ENCODE measurements at regions not wholly inside any gene's neighbourhood (a gene's known extent, or its start where the extent isn't known, plus 50 kb on each side); places are given as distances from the start of the nearest gene placed in this dataset.
"Not testable (repeated sequence)": the region's sequence is repeated elsewhere in the genome, so short reads cannot be mapped to it uniquely, and the experiment has no call there.

DNA sequence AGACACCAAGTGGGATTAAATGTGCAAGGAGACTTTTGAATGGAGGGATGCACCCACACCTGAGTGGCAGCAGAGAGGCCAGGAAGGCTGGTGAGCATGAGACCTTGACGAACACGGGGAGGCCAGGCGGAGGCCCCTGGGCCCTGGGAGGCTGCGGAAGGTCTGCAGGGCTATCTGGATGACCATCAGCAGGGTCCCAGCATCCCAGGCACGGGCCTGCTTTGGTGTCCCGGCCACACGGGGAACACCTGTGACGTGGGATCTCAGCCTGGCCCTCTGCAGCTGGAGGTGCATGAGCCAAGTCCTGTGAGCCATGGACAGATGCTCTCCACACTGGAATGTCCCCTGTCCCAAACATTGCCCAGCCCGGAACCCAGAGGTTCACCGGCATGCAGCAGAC is 174.0 kb upstream of the FOXD4L5 start:
- no peak overlapping the region for H3K27ac Mint-ChIP-seq
- no peaks in the 10 kb centered on the region for H3K27me3 Mint-ChIP-seq
- H3K4me1 Mint-ChIP-seq = no peaks in the 10 kb centered on the region
- no peak overlapping the region for H3K4me3 Mint-ChIP-seq
- peaks cover 10% of the 10 kb centered on the region for H3K9me3 Mint-ChIP-seq
- DNase-seq = no peak
- H3K36me3 Mint-ChIP-seq = no peaks in the 10 kb centered on the region

DNA sequence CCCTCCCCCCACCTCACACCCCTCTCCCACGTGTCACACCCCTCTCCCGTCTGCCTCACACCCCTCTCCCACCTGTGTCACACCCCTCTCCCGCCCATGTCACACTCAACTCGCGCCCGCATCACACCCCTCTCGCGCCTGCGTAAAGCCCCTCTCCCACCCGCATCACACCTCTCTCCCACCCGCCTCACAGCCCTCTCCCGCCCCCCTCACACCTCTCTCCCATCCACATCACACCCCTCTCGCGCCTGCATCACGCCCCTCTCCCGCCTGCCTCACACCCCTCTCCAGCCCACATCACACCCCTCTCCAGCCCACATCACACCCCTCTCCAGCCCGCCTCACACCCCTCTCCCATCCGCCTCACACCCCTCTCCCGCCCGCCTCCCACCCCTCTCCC is 173.5 kb upstream of the FOXD4L5 start:
- Mint-ChIP-seq H3K4me1 (no peaks in the 10 kb centered on the region), H3K27ac (no peak overlapping the region), H3K4me3 (no peak overlapping the region), H3K9me3 (peaks cover 7% of the 10 kb centered on the region), H3K27me3 (no peaks in the 10 kb centered on the region), H3K36me3 (no peaks in the 10 kb centered on the region)
- no peak for DNase-seq

DNA sequence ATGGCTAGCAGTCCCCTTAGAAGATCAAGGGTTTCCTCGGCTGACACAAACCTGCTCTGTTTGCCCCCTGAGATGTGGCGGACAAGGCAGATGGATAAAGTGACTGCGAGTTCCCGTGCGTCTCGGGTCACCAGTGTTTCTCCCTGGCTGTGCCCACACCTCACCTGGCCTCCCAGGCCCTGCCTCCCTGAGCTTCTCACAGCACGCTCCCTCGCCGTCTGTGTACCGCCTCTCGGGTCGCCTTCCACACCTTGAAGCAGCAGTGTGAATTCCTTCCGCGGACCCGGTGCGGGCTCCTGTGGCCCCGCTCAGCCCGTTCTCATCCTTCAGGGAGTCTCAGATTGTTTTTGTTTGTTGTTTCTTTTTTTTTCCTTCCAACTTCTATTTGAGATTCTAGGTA is 172.0 kb upstream of the FOXD4L5 start:
- not testable (repeated sequence) for DNase-seq, H3K4me1 Mint-ChIP-seq, H3K27me3 Mint-ChIP-seq, H3K9me3 Mint-ChIP-seq, H3K27ac Mint-ChIP-seq, H3K36me3 Mint-ChIP-seq, H3K4me3 Mint-ChIP-seq

DNA sequence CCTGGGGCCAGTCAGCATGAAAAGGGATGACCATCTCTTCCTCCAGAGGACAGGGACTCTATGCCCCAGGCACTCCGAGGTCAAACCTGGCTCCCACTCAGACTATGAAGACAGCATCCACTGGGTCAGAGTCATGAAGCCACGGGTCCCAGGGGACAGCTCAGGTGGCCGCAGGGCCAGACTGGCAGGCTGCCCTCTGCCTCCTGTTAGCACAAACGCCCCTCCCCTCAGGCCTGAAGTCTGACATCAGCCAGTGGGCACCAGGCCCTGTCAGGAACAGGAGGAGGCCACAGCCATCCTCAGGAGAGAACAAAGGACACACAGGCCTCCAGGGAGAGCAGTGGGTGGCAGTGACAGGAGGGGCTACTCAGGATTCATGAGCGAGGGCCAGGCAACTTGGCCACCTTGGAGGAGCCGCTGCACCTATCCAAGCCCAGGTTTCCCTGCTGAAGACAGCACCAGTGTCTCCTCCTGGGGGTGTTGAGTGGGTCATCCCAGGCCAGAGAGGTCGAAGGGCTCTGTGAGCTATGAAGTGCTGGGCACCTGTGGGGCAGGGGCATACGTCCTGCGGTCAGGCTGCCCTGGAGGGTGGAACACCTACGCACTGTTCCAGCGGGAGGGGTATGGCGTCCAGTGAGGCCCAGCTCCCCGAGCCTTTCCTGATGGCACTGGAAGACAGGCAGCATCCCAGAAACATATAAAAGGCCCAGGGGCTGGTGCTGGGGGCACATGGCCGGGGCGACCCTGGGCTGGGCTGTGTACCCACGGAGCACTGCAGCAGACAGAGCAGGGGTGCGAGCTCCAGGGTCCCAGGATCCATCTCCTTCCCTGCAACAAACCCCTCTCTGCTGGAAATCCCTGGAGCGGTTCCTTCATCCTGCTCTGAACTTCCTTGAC is 171.0 kb upstream of the FOXD4L5 start:
- H3K4me1 Mint-ChIP-seq, DNase-seq, H3K27me3 Mint-ChIP-seq, H3K9me3 Mint-ChIP-seq, H3K4me3 Mint-ChIP-seq, H3K36me3 Mint-ChIP-seq, H3K27ac Mint-ChIP-seq: not testable (repeated sequence)

DNA sequence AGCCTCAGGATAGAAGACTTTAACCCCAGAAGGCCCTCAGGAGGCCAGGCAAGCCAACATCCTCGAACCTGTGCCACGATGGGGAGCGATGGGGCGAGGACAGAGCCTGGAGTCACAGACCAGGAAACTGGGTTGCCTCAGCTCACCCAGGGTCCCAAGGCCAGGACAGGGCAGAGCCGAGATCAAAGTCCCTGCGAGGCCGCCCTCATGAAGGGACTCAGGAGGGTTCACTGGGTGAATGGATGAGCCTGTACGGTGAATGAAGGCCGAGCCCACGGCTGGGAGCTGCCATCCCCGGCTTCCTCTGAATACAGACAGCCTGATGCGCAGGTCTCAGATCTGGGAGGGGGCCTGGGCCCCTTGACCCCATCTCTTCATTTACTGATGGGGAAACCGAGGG is 170.1 kb upstream of the FOXD4L5 start:
- H3K4me3 Mint-ChIP-seq, DNase-seq, H3K27me3 Mint-ChIP-seq, H3K36me3 Mint-ChIP-seq, H3K9me3 Mint-ChIP-seq, H3K4me1 Mint-ChIP-seq, H3K27ac Mint-ChIP-seq: not testable (repeated sequence)

DNA sequence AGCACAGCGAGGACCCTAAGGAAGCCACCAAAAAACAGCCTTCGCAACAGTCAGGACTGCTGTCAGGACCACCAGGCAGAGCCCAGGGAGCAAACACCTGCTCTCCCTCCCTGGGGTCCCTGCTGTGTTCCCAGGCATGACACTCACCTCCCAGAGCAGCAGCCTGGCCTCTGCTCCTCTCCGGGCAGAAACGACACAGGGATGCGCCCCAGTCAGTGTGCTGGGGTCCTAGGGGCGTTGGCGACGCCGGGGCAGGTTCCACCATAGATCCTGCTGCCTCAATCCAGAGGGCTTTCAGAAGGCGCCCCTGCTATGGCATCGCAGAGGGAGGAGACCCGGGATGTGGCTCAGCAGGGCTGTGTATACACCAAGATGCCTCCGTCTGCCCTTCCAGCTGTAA is 169.7 kb upstream of the FOXD4L5 start:
- not testable (repeated sequence) for H3K4me3 Mint-ChIP-seq, DNase-seq, H3K36me3 Mint-ChIP-seq, H3K4me1 Mint-ChIP-seq, H3K27me3 Mint-ChIP-seq, H3K27ac Mint-ChIP-seq, H3K9me3 Mint-ChIP-seq

DNA sequence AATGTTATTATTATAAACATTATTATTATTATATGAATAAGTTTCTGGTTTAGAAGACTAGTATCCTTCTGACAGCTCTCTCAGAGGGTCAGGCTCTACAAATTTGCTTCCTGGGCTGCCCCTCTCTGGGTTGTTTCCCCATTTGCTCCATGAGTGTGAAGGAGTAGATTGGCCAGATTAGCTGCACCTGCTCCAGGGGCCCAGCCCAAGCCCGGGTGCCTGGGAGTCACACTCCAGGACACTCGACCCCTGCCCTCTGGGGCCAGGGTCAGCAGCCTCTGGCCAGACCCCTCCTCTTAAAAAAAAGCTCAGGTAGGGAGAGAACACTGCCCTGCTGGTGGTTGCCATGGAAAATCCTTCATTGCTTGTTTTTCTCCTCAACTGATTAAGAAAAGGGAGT is 169.0 kb upstream of the FOXD4L5 start:
- not testable (repeated sequence) for H3K27ac Mint-ChIP-seq, H3K27me3 Mint-ChIP-seq, H3K4me3 Mint-ChIP-seq, DNase-seq, H3K36me3 Mint-ChIP-seq, H3K4me1 Mint-ChIP-seq, H3K9me3 Mint-ChIP-seq

DNA sequence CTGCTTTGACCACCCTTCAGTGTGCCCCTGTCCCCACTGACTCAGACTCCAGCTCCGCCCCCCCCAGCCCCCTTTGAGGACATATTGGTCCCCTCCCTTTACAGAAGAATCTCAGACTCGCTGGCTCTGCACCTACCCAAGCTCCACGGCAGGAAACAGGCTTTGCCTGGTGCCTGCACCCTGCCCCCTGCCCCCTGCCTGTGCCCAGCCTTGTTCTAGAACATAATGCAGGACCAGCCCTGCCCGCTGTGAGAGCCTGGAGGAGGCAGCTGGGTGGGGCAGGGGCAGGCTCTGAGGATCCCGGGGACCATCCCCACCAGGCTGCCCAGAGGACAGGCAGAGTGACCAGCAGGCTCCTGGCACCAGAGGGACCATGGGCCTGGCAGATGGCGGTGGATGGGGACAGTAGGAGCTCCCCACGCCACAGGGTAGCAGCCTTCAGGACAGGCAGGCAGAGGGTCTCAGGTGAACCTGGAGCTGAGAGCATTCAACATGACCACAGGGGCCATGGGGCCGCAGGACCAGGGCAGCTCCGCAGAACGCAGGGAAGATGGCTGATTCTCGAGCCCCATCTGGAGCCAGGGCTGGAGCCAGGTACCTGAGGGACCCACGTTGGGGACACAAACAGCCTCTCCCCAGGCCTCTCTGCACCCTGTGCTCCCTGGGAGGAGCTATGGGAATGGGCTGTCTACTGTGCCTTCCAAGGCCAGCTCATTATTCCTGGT is 165.0 kb upstream of the FOXD4L5 start:
- DNase-seq, H3K27ac Mint-ChIP-seq, H3K9me3 Mint-ChIP-seq, H3K4me3 Mint-ChIP-seq, H3K27me3 Mint-ChIP-seq, H3K4me1 Mint-ChIP-seq, H3K36me3 Mint-ChIP-seq: not testable (repeated sequence)

DNA sequence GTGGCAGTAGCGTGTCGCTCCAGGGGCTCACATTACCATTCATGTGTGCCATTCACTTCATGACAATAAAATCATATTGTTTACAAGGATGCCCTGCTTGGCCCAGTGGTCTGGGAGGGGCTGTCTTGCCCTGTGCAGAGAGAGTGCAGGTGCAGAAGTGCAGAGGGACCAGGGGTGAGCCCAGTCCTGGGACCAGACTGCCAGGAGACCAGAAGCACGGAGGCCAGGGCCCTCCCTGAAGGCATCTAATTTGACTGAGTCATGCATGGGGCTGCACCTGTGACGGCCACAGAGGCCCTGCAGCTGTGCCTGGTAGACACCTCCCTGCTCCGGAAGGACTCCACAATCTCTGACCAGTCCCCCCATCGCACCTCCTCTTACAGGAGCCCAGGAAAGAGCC is 164.4 kb upstream of the FOXD4L5 start:
- Mint-ChIP-seq H3K4me3 (no peak overlapping the region), H3K27me3 (no peaks in the 10 kb centered on the region), H3K9me3 (peaks cover 8% of the 10 kb centered on the region), H3K36me3 (no peaks in the 10 kb centered on the region), H3K4me1 (no peaks in the 10 kb centered on the region), H3K27ac (no peak overlapping the region)
- no peak for DNase-seq

DNA sequence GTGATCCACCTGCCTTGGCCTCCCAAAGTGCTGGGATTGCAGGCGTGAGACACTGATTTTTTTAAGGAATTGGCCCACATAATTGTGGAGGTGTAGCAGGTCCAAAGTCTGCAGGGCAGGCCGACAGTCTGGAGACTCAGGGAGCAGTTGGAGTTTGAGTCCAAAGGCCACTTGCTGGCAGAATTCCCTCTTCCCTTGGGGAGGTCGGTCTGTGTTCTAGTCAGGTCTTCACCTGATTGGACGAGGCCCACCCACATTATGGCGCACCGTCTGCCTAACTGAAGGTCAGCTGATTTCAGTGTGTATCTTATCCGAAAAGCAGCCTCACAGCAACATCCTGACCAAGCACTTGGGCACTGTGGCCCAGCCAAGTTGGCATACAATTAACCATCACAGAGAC is 162.1 kb upstream of the FOXD4L5 start:
- not testable (repeated sequence) for H3K36me3 Mint-ChIP-seq, H3K4me3 Mint-ChIP-seq, H3K27ac Mint-ChIP-seq, H3K4me1 Mint-ChIP-seq, DNase-seq, H3K27me3 Mint-ChIP-seq, H3K9me3 Mint-ChIP-seq

DNA sequence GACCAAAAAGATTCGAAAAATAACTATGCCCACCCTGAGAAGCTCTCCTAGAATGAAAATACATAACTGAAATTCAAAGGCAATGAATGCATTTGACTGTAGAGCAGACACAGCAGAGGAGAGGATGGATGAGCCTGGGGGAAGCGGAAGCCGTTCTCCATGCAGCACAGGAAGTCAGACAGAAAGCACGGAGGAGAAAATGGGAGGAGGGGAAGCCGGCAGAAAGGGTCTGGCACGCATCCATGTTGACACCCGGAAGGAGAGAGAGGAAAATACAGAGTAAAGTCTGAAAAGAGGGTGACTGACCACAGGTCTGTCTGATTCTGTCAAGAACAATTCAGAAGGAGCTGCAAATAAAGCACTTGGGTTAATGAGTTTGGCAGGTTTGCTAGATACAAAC is 161.0 kb upstream of the FOXD4L5 start:
- H3K27me3 Mint-ChIP-seq, H3K4me3 Mint-ChIP-seq, H3K4me1 Mint-ChIP-seq, H3K36me3 Mint-ChIP-seq, H3K9me3 Mint-ChIP-seq, DNase-seq, H3K27ac Mint-ChIP-seq: not testable (repeated sequence)

DNA sequence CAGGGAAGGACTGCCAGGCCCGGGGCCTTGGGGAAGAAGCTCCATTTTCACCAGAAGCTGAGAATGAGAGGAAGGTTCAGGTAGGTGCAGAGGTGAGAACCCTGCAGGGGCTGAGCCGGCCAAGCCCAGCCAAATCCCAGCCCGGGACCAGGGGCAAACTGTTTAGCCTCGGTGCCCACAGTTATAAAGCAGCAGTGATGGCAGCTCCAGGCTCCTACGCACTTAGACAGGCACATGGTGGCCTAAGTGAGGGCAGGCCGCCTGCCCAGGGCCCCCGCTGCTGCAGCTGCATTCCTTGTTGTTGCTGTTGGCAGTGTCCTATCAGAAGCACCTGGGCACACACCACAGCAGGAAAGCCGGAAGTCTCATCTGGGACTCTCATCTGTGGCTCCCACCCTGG is 159.9 kb upstream of the FOXD4L5 start:
- no peak overlapping the region for H3K4me3 Mint-ChIP-seq
- no peak overlapping the region for H3K27ac Mint-ChIP-seq
- no peaks in the 10 kb centered on the region for H3K36me3 Mint-ChIP-seq
- DNase-seq = no peak
- H3K4me1 Mint-ChIP-seq = no peaks in the 10 kb centered on the region
- no peaks in the 10 kb centered on the region for H3K27me3 Mint-ChIP-seq
- H3K9me3 Mint-ChIP-seq = no peaks in the 10 kb centered on the region

DNA sequence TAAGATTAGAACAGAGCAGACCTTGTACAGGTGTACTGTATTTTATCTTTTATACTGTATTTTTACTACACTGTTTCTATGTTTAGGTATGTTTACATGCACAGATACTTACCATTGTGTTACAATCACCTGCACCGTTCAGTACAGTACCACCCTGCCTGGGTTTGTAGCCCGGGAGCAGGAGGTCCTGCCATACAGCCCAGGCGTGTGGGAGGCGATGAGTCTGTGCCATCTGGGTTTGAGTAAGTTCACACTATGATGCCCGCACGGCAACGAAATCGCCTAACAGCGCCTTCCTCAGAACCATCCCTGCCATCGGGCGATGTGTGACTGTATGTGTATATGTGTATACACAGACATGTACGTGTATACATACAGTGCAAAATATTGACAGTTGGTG is 157.1 kb upstream of the FOXD4L5 start:
- DNase-seq, H3K36me3 Mint-ChIP-seq, H3K4me1 Mint-ChIP-seq, H3K9me3 Mint-ChIP-seq, H3K27me3 Mint-ChIP-seq, H3K27ac Mint-ChIP-seq, H3K4me3 Mint-ChIP-seq: not testable (repeated sequence)

DNA sequence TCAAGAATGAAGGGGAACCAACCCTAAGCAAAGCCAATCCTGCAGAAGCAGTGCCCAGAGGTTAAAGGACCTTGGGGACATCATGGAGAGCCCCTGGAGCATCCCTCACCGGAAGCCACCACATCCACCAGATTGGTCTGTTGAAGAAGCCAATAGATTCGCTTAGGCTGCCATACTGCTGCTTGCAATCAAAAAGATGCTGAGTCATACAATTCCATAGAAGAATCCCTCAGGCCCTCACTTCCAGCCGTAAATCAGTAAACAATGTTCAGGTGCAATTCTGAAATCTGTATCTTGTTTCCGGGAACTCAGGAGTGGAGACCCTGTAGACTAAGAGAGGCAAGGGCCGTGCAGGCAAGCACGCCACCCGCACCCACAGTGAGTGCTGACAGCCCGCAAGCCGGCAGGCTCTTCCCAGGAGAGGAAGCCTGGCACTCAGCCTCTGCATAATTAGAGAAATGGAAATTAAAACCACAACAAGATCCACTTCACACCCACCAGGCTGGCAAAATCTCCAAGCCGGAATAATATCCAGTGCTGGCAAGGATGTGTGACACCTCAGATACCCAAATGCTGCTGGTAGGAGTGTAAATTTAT is 156.4 kb upstream of the FOXD4L5 start:
- not testable (repeated sequence) for DNase-seq, H3K27me3 Mint-ChIP-seq, H3K27ac Mint-ChIP-seq, H3K9me3 Mint-ChIP-seq, H3K4me1 Mint-ChIP-seq, H3K36me3 Mint-ChIP-seq, H3K4me3 Mint-ChIP-seq

DNA sequence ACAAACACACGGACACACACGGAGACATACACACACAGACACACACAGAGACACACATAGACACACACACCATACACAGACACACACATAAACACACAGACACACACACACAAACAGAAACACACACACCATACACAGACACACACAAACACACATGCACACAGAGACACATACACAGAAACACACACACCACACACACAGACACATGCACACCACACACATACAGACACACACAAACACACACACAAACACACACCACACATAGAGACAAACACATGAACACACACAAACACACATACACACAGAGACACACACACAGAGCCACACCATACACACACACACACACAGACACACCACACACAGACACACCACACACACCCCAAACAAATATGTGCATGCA is 152.7 kb upstream of the FOXD4L5 start:
- H3K27ac Mint-ChIP-seq = no peak overlapping the region
- no peaks in the 10 kb centered on the region for H3K4me1 Mint-ChIP-seq
- H3K4me3 Mint-ChIP-seq = no peak overlapping the region
- DNase-seq = no peak
- peaks cover 15% of the 10 kb centered on the region for H3K9me3 Mint-ChIP-seq
- H3K36me3 Mint-ChIP-seq = no peaks in the 10 kb centered on the region
- H3K27me3 Mint-ChIP-seq = no peaks in the 10 kb centered on the region

DNA sequence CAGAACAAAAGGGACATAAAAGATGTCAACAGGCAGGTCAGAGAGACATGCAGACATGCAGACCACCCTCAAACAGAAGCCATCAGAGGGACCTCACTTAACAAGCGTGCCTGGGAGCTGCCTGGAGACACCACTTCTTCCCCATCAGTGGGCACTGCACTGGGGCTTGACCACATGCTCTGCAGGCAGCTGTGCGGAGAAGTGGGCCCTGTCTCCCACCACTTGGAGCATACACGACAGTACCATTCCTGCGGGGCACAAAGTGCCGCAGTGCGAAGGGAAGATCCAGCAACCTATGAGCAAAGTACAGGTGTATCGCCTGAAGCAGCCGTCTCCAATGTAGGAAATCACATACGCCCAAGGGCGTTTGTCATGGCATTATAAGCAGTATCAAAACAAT is 150.5 kb upstream of the FOXD4L5 start:
- Mint-ChIP-seq H3K36me3 (no peaks in the 10 kb centered on the region), H3K4me3 (no peak overlapping the region), H3K27me3 (no peaks in the 10 kb centered on the region), H3K4me1 (no peaks in the 10 kb centered on the region), H3K9me3 (peaks cover 26% of the 10 kb centered on the region), H3K27ac (no peak overlapping the region)
- DNase-seq = no peak
